ENCODE measurements at regions not wholly inside any gene's neighbourhood (a gene's known extent, or its start where the extent isn't known, plus 50 kb on each side); places are given as distances from the start of the nearest gene placed in this dataset.

DNA sequence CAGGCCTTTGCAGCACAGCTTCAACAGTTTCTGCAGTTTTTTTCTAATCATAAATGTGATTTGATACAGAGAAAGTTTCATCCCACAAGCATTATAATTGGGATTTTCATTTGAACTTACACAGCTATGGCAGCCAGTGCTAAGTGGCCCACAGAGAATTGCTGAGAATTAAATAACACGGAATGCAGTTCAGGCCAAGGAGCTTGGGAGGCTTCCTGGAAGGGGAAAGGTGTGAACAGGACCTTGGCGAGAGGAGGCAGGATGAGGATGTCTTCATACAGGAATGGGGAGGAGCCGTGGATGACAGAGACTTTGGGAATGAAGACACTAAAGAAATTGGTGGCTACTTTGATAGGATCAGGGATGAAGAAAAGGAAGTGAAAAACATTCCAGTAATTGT, 95.3 kb downstream of the ZNF22 start:
- no peak overlapping the region for H3K4me2 ChIP-seq (ENCODE audit: low read depth, low read length)
- H2BK20ac ChIP-seq (ENCODE audit: low read depth, low read length) = no peak overlapping the region
- no peak overlapping the region for H3K14ac ChIP-seq (replicated peaks; ENCODE audit: low read depth, low read length)
- no peak overlapping the region for H2BK15ac ChIP-seq (ENCODE audit: low read depth, low read length)
- no CpG with 5 or more reads among the region's 3 CpGs for WGBS, 2 experiments (ENCODE audit: extremely low coverage in 2 of 2, insufficient read length in 1 of 2)
- H3K27ac ChIP-seq (ENCODE audit: insufficient read depth, low read length) = no peak overlapping the region
- no peak overlapping the region for H2AK5ac ChIP-seq (ENCODE audit: low read depth, low read length)
- H3K9ac ChIP-seq (ENCODE audit: low read depth, low read length) = no peak overlapping the region
- CTCF ChIA-PET = interaction anchor here (0.6 kb wide), 1 partner anchor 149 kb away, joined by 3 read pairs; no protein-coding TSS in a partner anchor
- POLR2A ChIA-PET (ENCODE audit: unreplicated experiment) = no interaction called here
- BruUV-seq (replicated peaks) = no TSS peak
- no peaks in the 10 kb centered on the region for H3K9me1 ChIP-seq (ENCODE audit: insufficient read depth, low read length)
- H2BK120ac ChIP-seq (ENCODE audit: low read depth, low read length) = no peak overlapping the region
- H3K18ac ChIP-seq (ENCODE audit: low read depth, low read length) = no peak overlapping the region
- in situ Hi-C loops (cut with MboI; ENCODE audit: low sequenced_read_pairs) (no loop called here), intact Hi-C loops (cut with micrococcal nuclease) (no loop called here), dilution Hi-C loops (cut with HindIII; ENCODE audit: low sequenced_read_pairs, unreplicated experiment) (no loop called here)
- H3K36me3 ChIP-seq (ENCODE audit: control insufficient read depth, insufficient read depth, low read length) = no peaks in the 10 kb centered on the region
- no peak overlapping the region for H3K23ac ChIP-seq (ENCODE audit: low read depth, low read length)
- no peak overlapping the region for H2AK9ac ChIP-seq (replicated peaks; ENCODE audit: low read depth, low read length, poor library complexity)
- peaks cover 4% of the 10 kb centered on the region for H3K27me3 ChIP-seq (ENCODE audit: control insufficient read depth, insufficient read depth, low read length)
- H4K8ac ChIP-seq (ENCODE audit: low read depth in 2 of 2, low read length in 2 of 2) = no peak overlapping the region
- no peak overlapping the region for H3K4me3 ChIP-seq (ENCODE audit: insufficient read depth, low read depth, low read length)
- no peak overlapping the region for H4K91ac ChIP-seq (ENCODE audit: insufficient read depth, low read depth, low read length)
- no peak overlapping the region for H4K5ac ChIP-seq (ENCODE audit: low read depth, low read length)
- no peak overlapping the region for H2BK5ac ChIP-seq (ENCODE audit: low read depth, low read length, poor library complexity, severe bottlenecking)
- H4K20me1 ChIP-seq (ENCODE audit: insufficient read depth, low read length) = no peaks in the 10 kb centered on the region
- DNase-seq (no peak), ATAC-seq (ENCODE audit: low read depth) (no peak)
- TF ChIP-seq SMC3 (IDR thresholded peaks at IDR 0.05; ENCODE audit: low read depth, low read length) (no peak), POLR2A (IDR thresholded peaks at IDR 0.05; ENCODE audit: low read depth, low read length) (no peak), CEBPB (IDR thresholded peaks at IDR 0.05; ENCODE audit: low read depth, low read length) (no peak), RCOR1 (IDR thresholded peaks at IDR 0.05; ENCODE audit: insufficient replicate concordance, low read length) (no peak), NFE2L2 (IDR thresholded peaks at IDR 0.05; ENCODE audit: low read depth, low read length) (no peak), BHLHE40 (IDR thresholded peaks at IDR 0.05; ENCODE audit: low read depth, low read length) (no peak), MAFK (IDR thresholded peaks at IDR 0.05; ENCODE audit: low read depth, low read length) (no peak), MAZ (IDR thresholded peaks at IDR 0.05; ENCODE audit: borderline replicate concordance, low read depth, low read length) (no peak), MXI1 (IDR thresholded peaks at IDR 0.05; ENCODE audit: borderline replicate concordance, low read depth, low read length) (no peak)
- TF ChIP-seq, protein P1, sequence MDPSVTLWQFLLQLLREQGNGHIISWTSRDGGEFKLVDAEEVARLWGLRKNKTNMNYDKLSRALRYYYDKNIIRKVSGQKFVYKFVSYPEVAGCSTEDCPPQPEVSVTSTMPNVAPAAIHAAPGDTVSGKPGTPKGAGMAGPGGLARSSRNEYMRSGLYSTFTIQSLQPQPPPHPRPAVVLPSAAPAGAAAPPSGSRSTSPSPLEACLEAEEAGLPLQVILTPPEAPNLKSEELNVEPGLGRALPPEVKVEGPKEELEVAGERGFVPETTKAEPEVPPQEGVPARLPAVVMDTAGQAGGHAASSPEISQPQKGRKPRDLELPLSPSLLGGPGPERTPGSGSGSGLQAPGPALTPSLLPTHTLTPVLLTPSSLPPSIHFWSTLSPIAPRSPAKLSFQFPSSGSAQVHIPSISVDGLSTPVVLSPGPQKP (IDR thresholded peaks at IDR 0.05; ENCODE audit: borderline replicate concordance, low read depth, low read length) = no peak
- TF ChIP-seq, protein P2, sequence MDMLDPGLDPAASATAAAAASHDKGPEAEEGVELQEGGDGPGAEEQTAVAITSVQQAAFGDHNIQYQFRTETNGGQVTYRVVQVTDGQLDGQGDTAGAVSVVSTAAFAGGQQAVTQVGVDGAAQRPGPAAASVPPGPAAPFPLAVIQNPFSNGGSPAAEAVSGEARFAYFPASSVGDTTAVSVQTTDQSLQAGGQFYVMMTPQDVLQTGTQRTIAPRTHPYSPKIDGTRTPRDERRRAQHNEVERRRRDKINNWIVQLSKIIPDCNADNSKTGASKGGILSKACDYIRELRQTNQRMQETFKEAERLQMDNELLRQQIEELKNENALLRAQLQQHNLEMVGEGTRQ (IDR thresholded peaks at IDR 0.05; ENCODE audit: low read depth, low read length) = no peak
- H3K4me1 ChIP-seq (ENCODE audit: control insufficient read depth, insufficient read depth, low read length) = no peaks in the 10 kb centered on the region
- no peaks in the 10 kb centered on the region for H3K79me1 ChIP-seq (ENCODE audit: low read depth in 1 of 2, low read length in 2 of 2)
- no peak overlapping the region for H2AFZ ChIP-seq (replicated peaks; ENCODE audit: low read length, poor library complexity)
- H3K56ac ChIP-seq (ENCODE audit: extremely low read depth, insufficient read depth, low read length) = no peak overlapping the region
- no peak overlapping the region for H3K4ac ChIP-seq (ENCODE audit: low read depth, low read length)
- H3K9me3 ChIP-seq (ENCODE audit: control insufficient read depth, insufficient read depth, low read length) = no peaks in the 10 kb centered on the region
